Activated CD8-positive, alpha-beta memory T cell treated with anti-CD3 and anti-CD28 coated beads, Interleukin-2, amount 50 U/mL, for 48 hours (primary cell): ENCODE measurements at regions not wholly inside any gene's neighbourhood (a gene's known extent, or its start where the extent isn't known, plus 50 kb on each side); places are given as distances from the start of the nearest gene placed in this dataset.

Experiments used
- DNase-seq: peaks from one replicate; pipeline ENCODE4 v3.0.0-alpha.2; 2020

- no peak for DNase-seq
These were observed 53.2 kb upstream of the SYPL1 start for GRCh38 chr7:106165337-106165736.

- no peak for DNase-seq
These were observed 51.1 kb upstream of the SYPL1 start for GRCh38 chr7:106163257-106163656.
